ENCODE measurements at regions not wholly inside any gene's neighbourhood (a gene's known extent, or its start where the extent isn't known, plus 50 kb on each side); places are given as distances from the start of the nearest gene placed in this dataset.

- TF ChIP-seq ZNF565 (CRISPR knock-in tag; conservative IDR thresholded peaks at IDR 0.05; ENCODE audit: low read depth) (no peak), GLIS3 (CRISPR knock-in tag; IDR thresholded peaks at IDR 0.05) (no peak), ZFP30 (CRISPR knock-in tag; IDR thresholded peaks at IDR 0.05) (no peak), ARNTL (CRISPR knock-in tag; IDR thresholded peaks at IDR 0.05; ENCODE audit: borderline replicate concordance, low read depth) (no peak), RARB (CRISPR knock-in tag; IDR thresholded peaks at IDR 0.05) (no peak), PPARA (CRISPR knock-in tag; IDR thresholded peaks at IDR 0.05; ENCODE audit: borderline replicate concordance) (no peak), POU6F1 (CRISPR knock-in tag; IDR thresholded peaks at IDR 0.05; ENCODE audit: borderline replicate concordance, low read depth) (no peak), CREB5 (CRISPR knock-in tag; IDR thresholded peaks at IDR 0.05; ENCODE audit: low read depth) (no peak)
Observed at GRCh38 chr22:48425641-48426040, 1402.0 kb downstream of the BRD1 start.

All from SK-N-SH treated with all-trans-retinoic acid at 6 μM for 48 hours (cell line).